ENCODE measurements at regions not wholly inside any gene's neighbourhood (a gene's known extent, or its start where the extent isn't known, plus 50 kb on each side); places are given as distances from the start of the nearest gene placed in this dataset.

GRCh38 chr2:136441979-136442714 is 323.2 kb upstream of the THSD7B start:
- TF ChIP-seq CTCF (conservative IDR thresholded peaks at IDR 0.05 in 1 of 2, IDR thresholded peaks at IDR 0.05 in 1 of 2; ENCODE audit: extremely low read depth in 1 of 2, insufficient read depth in 1 of 2, low read depth in 1 of 2, low read length in 2 of 2) = no peak
- TF ChIP-seq EZH2 (IDR thresholded peaks at IDR 0.05; ENCODE audit: borderline replicate concordance, low read length) = no peak

Data from mammary epithelial cell (primary cell).